Upper lobe of left lung (tissue), 6 donors: ENCODE measurements at regions not wholly inside any gene's neighbourhood (a gene's known extent, or its start where the extent isn't known, plus 50 kb on each side); places are given as distances from the start of the nearest gene placed in this dataset.

Source experiments
- ATAC-seq, 2 donors: fragments of 200-7000 bp; cut with Tn5 transposase; one replicate each; pipeline ENCODE4 v1.9.1; 2022; ENCODE audit warnings: mild to moderate bottlenecking in 2 of 2, moderate library complexity in 2 of 2; ENCODE audit not compliant: low FRiP score in 2 of 2
- DNase-seq, 2 donors: peaks; one replicate each; pipeline ENCODE4 v3.0.0-alpha.2; 2019 to 2020
- H3K27ac ChIP-seq, 4 donors: fragments of 200-600 bp; sonication (generic); one replicate each; pipeline ENCODE4 v1.5.1; 2016 to 2019
- H3K27me3 ChIP-seq, 4 donors: fragments of 200-600 bp; sonication (generic); one replicate each; pipeline ENCODE4 v1.5.1; 2017 to 2019
- H3K36me3 ChIP-seq, 4 donors: fragments of 200-600 bp; sonication (generic); one replicate each; pipeline ENCODE4 v1.5.1; 2016 to 2019
- H3K4me1 ChIP-seq, 4 donors: fragments of 200-600 bp; sonication (generic); one replicate each; pipeline ENCODE4 v1.5.1; 2018 to 2019
- H3K4me3 ChIP-seq, 4 donors: fragments of 200-600 bp; sonication (generic); one replicate each; pipeline ENCODE4 v1.5.1; 2017 to 2019; ENCODE audit warnings: mild to moderate bottlenecking in 2 of 4, moderate library complexity in 1 of 4
- H3K9me3 ChIP-seq, 4 donors: fragments of 200-600 bp; sonication (generic); one replicate each; pipeline ENCODE4 v1.5.1; 2018 to 2019
- EP300 ChIP-seq, 4 donors: sonication (generic); formaldehyde crosslinking; IDR thresholded peaks; one replicate each; pipeline ENCODE4 v1.5.1; 2017; ENCODE audit warnings: antibody characterized with exemption in 4 of 4, control low read depth in 2 of 4
- POLR2A ChIP-seq, 4 donors: fragments of 450-650 bp; IDR thresholded peaks; one replicate each; pipeline ENCODE4 v1.5.1; 2016 to 2017; ENCODE audit warnings: antibody characterized with exemption in 4 of 4, mild to moderate bottlenecking in 2 of 4
- POLR2AphosphoS5 ChIP-seq, 2 donors: sonication (generic); formaldehyde crosslinking; IDR thresholded peaks; one replicate each; pipeline ENCODE4 v1.5.1; 2017; ENCODE audit warnings: antibody characterized with exemption in 2 of 2
- WGBS, 2 donors: methylation state at CpG; one replicate each; pipeline ENCODE4 v1.1.5; 2017 to 2018; 5-methylcytosine and 5-hydroxymethylcytosine counted together
- TF ChIP-seq, protein P1 (sequence below), 6 experiments: fragments of 450-650 bp in 4 of 6; fragments of 200-600 bp in 2 of 6; sonication (generic) in 2 of 6; IDR thresholded peaks; one replicate each; pipeline ENCODE4 v1.5.1; 2016 to 2019; ENCODE audit warnings: antibody characterized with exemption in 6 of 6
- donor health status: DM: no; HTN: no; CAD: no; lungs with moderate emphysema.
- donor health status: DM: no; HTN: yes; CAD: no; lungs with severe emphysema.

DNA sequence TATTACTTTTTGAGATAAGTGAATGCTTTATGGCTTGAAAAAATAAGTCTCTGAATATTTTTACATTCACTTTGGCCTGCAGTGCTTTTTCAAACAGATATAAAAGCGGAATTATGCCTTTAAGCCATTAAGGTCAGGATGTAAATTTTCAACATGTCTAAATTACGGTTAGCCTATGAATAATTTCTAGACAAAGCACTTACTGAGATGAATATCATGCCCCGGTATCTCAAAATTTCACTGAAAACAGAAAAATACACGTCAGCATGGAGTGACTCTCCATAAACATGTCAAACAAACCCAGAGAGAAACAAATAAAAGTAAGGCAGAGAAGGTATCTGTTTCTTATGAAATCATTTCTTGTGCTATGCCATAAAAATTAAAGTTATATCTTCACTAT lies 853.9 kb downstream of the KCNT2 start:
- TF ChIP-seq POLR2A (IDR thresholded peaks at IDR 0.05): no peak
- no peak for ATAC-seq

DNA sequence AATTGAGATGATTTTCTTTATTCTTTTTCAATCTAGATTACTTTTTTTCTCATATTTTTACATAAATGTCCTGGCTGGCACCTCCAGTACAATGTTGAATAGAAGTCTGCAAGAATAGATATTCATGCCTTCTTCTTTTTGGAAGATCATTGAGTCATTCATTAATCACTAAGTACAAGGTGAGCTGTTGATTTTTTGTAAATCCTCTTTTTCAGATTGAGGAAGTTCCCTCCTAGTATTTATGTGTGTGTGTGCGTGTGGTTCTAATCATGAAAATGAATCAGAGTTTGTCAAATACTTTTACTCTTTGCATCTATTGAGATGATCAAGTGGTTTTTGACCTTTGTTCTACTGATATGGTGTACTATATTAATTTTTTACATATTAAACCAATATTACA lies 859.3 kb downstream of the KCNT2 start:
- no peak overlapping the region for H3K4me3 ChIP-seq
- no peak for ATAC-seq
- H3K27ac ChIP-seq: no peak overlapping the region
- no peaks in the 10 kb centered on the region for H3K36me3 ChIP-seq
- 83 to 91% methylated on average over 1 of the region's 1 CpG for WGBS, 2 donors
- H3K27me3 ChIP-seq: no peaks in the 10 kb centered on the region
- no peaks in the 10 kb centered on the region for H3K9me3 ChIP-seq
- DNase-seq: no peak
- TF ChIP-seq EP300 (IDR thresholded peaks at IDR 0.05): no peak
- TF ChIP-seq POLR2A (IDR thresholded peaks at IDR 0.05): no peak
- TF ChIP-seq POLR2AphosphoS5 (IDR thresholded peaks at IDR 0.05): no peak
- H3K4me1 ChIP-seq: no peaks in the 10 kb centered on the region

More for the DNA sequence above, 853.9 kb downstream of the KCNT2 start:
- no peaks in the 10 kb centered on the region for H3K36me3 ChIP-seq
- WGBS, 2 donors: 64 to 75% methylated on average over 4 of the region's 4 CpGs
- H3K9me3 ChIP-seq: no peaks in the 10 kb centered on the region
- H3K27me3 ChIP-seq: no peaks in the 10 kb centered on the region
- no peaks in the 10 kb centered on the region for H3K4me1 ChIP-seq
- no peak overlapping the region for H3K27ac ChIP-seq
- DNase-seq: no peak
- H3K4me3 ChIP-seq: no peak overlapping the region

DNA sequence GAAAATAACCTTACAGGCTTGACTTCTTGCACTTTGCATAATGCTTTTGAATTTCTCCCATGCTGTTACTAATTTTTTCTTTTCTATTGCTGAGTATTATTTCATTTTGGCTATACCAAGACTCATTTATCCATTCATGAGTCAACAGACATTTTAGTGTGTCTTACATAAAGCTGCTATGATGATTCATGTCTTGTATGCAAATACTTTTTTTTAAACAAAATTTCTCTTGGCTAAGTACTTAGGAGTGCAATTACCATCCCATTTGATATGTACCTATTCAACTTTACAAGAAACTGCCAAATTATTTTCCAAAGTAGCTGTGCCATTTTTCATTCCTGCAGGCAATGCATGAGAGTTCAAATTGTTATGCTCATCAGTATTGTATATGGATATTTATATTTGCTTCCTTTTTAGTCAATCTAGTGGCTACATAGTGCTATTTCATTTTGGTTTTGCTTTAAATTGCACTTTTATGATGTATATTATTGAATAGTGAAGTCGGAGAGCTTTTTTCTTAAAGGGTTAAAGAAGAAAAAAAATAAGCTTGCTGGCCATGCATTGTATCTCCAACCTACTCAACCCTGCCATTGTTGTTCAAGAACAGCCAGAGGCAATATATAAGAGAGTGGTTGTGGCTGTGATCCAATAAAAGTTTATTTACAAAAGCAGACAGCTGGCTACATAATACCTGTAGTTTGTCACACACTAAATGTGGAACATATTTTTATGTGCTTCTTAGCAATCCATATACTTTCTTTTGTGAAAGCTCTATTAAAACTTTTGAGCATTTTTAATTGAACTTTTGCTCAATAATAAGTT lies 862.8 kb downstream of the KCNT2 start:
- WGBS, 2 donors: 65 to 85% methylated on average over 1 of the region's 1 CpG
- no peaks in the 10 kb centered on the region for H3K36me3 ChIP-seq
- H3K4me1 ChIP-seq: no peaks in the 10 kb centered on the region
- H3K9me3 ChIP-seq: no peaks in the 10 kb centered on the region
- H3K27ac ChIP-seq: no peak overlapping the region
- no peak overlapping the region for H3K4me3 ChIP-seq
- DNase-seq: no peak
- ATAC-seq: no peak
- no peaks in the 10 kb centered on the region for H3K27me3 ChIP-seq
- TF ChIP-seq EP300 (IDR thresholded peaks at IDR 0.05) (no peak), POLR2A (IDR thresholded peaks at IDR 0.05) (no peak), POLR2AphosphoS5 (IDR thresholded peaks at IDR 0.05) (no peak)
- TF ChIP-seq, protein P1, sequence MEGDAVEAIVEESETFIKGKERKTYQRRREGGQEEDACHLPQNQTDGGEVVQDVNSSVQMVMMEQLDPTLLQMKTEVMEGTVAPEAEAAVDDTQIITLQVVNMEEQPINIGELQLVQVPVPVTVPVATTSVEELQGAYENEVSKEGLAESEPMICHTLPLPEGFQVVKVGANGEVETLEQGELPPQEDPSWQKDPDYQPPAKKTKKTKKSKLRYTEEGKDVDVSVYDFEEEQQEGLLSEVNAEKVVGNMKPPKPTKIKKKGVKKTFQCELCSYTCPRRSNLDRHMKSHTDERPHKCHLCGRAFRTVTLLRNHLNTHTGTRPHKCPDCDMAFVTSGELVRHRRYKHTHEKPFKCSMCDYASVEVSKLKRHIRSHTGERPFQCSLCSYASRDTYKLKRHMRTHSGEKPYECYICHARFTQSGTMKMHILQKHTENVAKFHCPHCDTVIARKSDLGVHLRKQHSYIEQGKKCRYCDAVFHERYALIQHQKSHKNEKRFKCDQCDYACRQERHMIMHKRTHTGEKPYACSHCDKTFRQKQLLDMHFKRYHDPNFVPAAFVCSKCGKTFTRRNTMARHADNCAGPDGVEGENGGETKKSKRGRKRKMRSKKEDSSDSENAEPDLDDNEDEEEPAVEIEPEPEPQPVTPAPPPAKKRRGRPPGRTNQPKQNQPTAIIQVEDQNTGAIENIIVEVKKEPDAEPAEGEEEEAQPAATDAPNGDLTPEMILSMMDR (IDR thresholded peaks at IDR 0.05): no peak

DNA sequence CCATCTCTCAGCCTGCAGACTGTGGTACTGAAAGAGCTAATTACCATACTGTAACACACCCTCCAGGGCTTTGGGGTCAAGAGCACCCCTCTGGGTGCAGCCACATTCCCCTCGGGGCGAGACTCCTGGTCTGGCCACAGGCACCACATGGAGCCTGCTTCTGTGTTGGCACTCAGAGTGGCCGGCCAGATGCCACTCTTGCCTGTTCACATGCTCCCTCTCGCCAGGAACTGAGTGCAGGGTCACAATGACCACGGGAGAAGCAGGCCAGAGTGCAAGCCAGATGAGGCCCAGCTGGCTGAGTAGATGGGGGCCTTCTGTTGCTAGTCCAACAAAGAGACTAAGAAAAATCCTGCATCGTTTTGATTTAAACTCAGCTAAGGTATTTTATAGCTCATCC lies 864.0 kb downstream of the KCNT2 start:
- WGBS, 2 donors: 71 to 82% methylated on average over 6 of the region's 6 CpGs
- no peak overlapping the region for H3K4me3 ChIP-seq
- peak; percentile 6 to 19 for ATAC-seq
- H3K36me3 ChIP-seq: no peaks in the 10 kb centered on the region
- peak in 1 of 2 donors; percentile 22 for DNase-seq
- H3K27ac ChIP-seq: no peak overlapping the region
- no peaks in the 10 kb centered on the region for H3K27me3 ChIP-seq
- no peaks in the 10 kb centered on the region for H3K9me3 ChIP-seq
- no peaks in the 10 kb centered on the region for H3K4me1 ChIP-seq
- TF ChIP-seq, protein P1 (IDR thresholded peaks at IDR 0.05): no peak
- TF ChIP-seq EP300 (IDR thresholded peaks at IDR 0.05) (no peak), POLR2AphosphoS5 (IDR thresholded peaks at IDR 0.05) (no peak), POLR2A (IDR thresholded peaks at IDR 0.05) (no peak)

DNA sequence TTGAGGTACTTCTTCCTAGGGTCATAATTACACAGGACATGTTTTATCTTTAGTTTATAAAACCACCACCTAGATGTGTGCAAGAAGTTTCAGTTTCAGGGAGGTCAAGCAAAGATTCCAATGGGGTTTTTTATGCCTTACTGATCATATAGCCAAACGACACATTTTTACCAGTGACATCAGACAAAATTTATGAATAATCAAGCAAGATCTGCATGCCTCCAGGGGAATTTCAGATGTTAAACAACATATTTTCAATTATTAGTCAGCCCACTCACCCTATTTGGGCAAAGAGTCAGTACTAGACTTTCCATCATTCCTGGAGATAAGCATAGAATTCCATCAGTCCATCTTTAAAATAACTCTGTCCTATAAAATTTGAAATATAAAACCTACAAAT lies 867.4 kb downstream of the KCNT2 start:
- Histone ChIP-seq H3K27me3 (no peaks in the 10 kb centered on the region), H3K27ac (no peak overlapping the region), H3K36me3 (no peaks in the 10 kb centered on the region), H3K4me3 (no peak overlapping the region), H3K9me3 (no peaks in the 10 kb centered on the region), H3K4me1 (no peaks in the 10 kb centered on the region)
- WGBS, 2 donors: 71 to 85% methylated on average over 1 of the region's 1 CpG
- no peak for ATAC-seq
- TF ChIP-seq EP300 (IDR thresholded peaks at IDR 0.05) (no peak), POLR2AphosphoS5 (IDR thresholded peaks at IDR 0.05) (no peak), POLR2A (IDR thresholded peaks at IDR 0.05) (no peak)
- TF ChIP-seq, protein P1 (IDR thresholded peaks at IDR 0.05): no peak
- DNase-seq: no peak
